ENCODE measurements at regions not wholly inside any gene's neighbourhood (a gene's known extent, or its start where the extent isn't known, plus 50 kb on each side); places are given as distances from the start of the nearest gene placed in this dataset.
"Not testable (repeated sequence)": the region's sequence is repeated elsewhere in the genome, so short reads cannot be mapped to it uniquely, and the experiment has no call there.

- no peak for DNase-seq (ENCODE audit: low read depth)
Observed at GRCh38 chr14:52202151-52202550, 65.3 kb upstream of the PTGDR start.

- DNase-seq (ENCODE audit: low read depth), result no peak
Observed at GRCh38 chr14:52190337-52190931, 77.1 kb upstream of the PTGDR start.

- DNase-seq (ENCODE audit: low read depth), result no peak
Observed at GRCh38 chr14:52189325-52189724, 78.2 kb upstream of the PTGDR start.

GRCh38 chr14:52188381-52188780, 79.1 kb upstream of the PTGDR start:
- no peak for DNase-seq (ENCODE audit: low read depth)

GRCh38 chr14:52185178-52185577, 82.3 kb upstream of the PTGDR start:
- DNase-seq (ENCODE audit: low read depth), result no peak

- DNase-seq (ENCODE audit: low read depth), result no peak
Observed at GRCh38 chr14:52182853-52183252, 84.6 kb upstream of the PTGDR start.

- DNase-seq (ENCODE audit: low read depth), result no peak
Observed at GRCh38 chr14:52179141-52179790, 88.2 kb upstream of the PTGDR start.

GRCh38 chr14:52175982-52176502, 91.5 kb upstream of the PTGDR start:
- DNase-seq (ENCODE audit: low read depth), result peak; percentile 2

- DNase-seq (ENCODE audit: low read depth), result not testable (repeated sequence)
Observed at GRCh38 chr14:52171932-52172331, 95.6 kb upstream of the PTGDR start.

GRCh38 chr14:52166822-52167221, 98.0 kb upstream of the NID2 start:
- no peak for DNase-seq (ENCODE audit: low read depth)

- no peak for DNase-seq (ENCODE audit: low read depth)
Observed at GRCh38 chr14:52155651-52156213, 86.9 kb upstream of the NID2 start.

- DNase-seq (ENCODE audit: low read depth), result no peak
Observed at GRCh38 chr14:52154992-52155650, 86.3 kb upstream of the NID2 start.

GRCh38 chr14:52153939-52154338, 85.1 kb upstream of the NID2 start:
- DNase-seq (ENCODE audit: low read depth), result no peak

- DNase-seq (ENCODE audit: low read depth), result no peak
Observed at GRCh38 chr14:52150162-52150561, 81.3 kb upstream of the NID2 start.

GRCh38 chr14:52148371-52148770, 79.5 kb upstream of the NID2 start:
- no peak for DNase-seq (ENCODE audit: low read depth)

GRCh38 chr14:52146504-52146903, 77.6 kb upstream of the NID2 start:
- DNase-seq (ENCODE audit: low read depth), result no peak

GRCh38 chr14:52144099-52144498, 75.2 kb upstream of the NID2 start:
- DNase-seq (ENCODE audit: low read depth), result not testable (repeated sequence)

GRCh38 chr14:52142504-52142903, 73.6 kb upstream of the NID2 start:
- DNase-seq (ENCODE audit: low read depth), result no peak

GRCh38 chr14:52131640-52132320, 62.9 kb upstream of the NID2 start:
- peak; percentile 3 for DNase-seq (ENCODE audit: low read depth)

GRCh38 chr14:52129721-52130120, 60.9 kb upstream of the NID2 start:
- no peak for DNase-seq (ENCODE audit: low read depth)

- no peak for DNase-seq (ENCODE audit: low read depth)
Observed at GRCh38 chr14:52125885-52126284, 57.0 kb upstream of the NID2 start.

Data from activated T-cell treated with anti-CD3 and anti-CD28 coated beads for 1 hour (primary cell).